Mammary epithelial cell (primary cell): ENCODE measurements at regions not wholly inside any gene's neighbourhood (a gene's known extent, or its start where the extent isn't known, plus 50 kb on each side); places are given as distances from the start of the nearest gene placed in this dataset.

Source experiments
- EZH2 ChIP-seq: IDR thresholded peaks from 2 replicates; pipeline ENCODE4 v1.6.1; 2012; ENCODE audit warnings: low read length, inconsistent platforms, borderline replicate concordance
- TF ChIP-seq, protein P1 (sequence below), 2 donors: IDR thresholded peaks in 1 of 2; conservative IDR thresholded peaks in 1 of 2; 2 replicates each; pipeline ENCODE4 v1.5.1; 2011 to 2012; ENCODE audit warnings: inconsistent platforms in 2 of 2, low read length in 2 of 2, mild to moderate bottlenecking in 2 of 2, control low read depth in 1 of 2, low read depth in 1 of 2; ENCODE audit not compliant: insufficient read depth in 1 of 2; ENCODE audit errors: extremely low read depth in 1 of 2

DNA sequence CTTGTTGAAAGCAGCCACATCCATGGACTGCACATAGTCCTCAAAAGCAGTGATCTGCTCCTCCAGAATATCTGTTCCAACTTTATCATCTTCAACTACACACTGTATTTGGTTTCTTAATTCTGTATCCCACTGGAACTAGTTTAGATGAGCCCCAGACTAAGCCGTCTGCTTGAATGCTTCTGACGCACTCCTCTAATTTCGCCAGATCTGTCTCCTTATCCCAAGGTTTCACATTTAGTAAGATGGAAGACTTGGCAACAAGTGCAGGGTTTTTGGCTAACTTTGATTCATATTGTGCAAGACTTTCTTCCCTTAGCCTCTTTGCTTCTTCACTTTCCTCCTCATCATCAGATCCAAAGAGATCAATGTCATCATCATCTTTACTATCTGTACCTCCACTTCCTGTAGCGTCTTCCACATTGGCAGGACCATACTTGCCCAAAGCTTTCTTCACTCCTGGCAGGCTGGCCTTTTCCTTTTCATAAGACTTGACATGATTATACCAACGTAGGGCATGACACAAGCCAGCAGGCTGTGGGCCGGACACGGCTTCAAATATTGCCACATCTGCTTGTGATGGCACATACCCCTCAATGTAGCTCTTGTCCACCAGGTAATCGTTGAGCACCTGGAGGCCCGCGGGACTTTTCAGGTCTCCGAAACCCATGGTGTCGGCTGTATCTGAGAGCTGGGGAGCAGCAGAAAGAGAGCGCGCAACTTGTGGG is 56.2 kb upstream of the PIK3R1 start:
- TF ChIP-seq, protein P1, sequence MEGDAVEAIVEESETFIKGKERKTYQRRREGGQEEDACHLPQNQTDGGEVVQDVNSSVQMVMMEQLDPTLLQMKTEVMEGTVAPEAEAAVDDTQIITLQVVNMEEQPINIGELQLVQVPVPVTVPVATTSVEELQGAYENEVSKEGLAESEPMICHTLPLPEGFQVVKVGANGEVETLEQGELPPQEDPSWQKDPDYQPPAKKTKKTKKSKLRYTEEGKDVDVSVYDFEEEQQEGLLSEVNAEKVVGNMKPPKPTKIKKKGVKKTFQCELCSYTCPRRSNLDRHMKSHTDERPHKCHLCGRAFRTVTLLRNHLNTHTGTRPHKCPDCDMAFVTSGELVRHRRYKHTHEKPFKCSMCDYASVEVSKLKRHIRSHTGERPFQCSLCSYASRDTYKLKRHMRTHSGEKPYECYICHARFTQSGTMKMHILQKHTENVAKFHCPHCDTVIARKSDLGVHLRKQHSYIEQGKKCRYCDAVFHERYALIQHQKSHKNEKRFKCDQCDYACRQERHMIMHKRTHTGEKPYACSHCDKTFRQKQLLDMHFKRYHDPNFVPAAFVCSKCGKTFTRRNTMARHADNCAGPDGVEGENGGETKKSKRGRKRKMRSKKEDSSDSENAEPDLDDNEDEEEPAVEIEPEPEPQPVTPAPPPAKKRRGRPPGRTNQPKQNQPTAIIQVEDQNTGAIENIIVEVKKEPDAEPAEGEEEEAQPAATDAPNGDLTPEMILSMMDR (conservative IDR thresholded peaks at IDR 0.05 in 1 of 2, IDR thresholded peaks at IDR 0.05 in 1 of 2; ENCODE audit: extremely low read depth in 1 of 2, insufficient read depth in 1 of 2, low read depth in 1 of 2, low read length in 2 of 2), result no peak
- TF ChIP-seq EZH2, result no peak
